ENCODE measurements at regions not wholly inside any gene's neighbourhood (a gene's known extent, or its start where the extent isn't known, plus 50 kb on each side); places are given as distances from the start of the nearest gene placed in this dataset.

GRCh38 chr12:31868965-31869364 is 90.2 kb upstream of the RESF1 start:
- TF ChIP-seq CTCF (IDR thresholded peaks at IDR 0.05) (no peak), EP300 (IDR thresholded peaks at IDR 0.05) (no peak), POLR2A (IDR thresholded peaks at IDR 0.05) (no peak)

Data from tibial nerve (tissue), 4 donors.